GM12872 (cell line): ENCODE measurements at regions not wholly inside any gene's neighbourhood (a gene's known extent, or its start where the extent isn't known, plus 50 kb on each side); places are given as distances from the start of the nearest gene placed in this dataset.

Experiments used
- TF ChIP-seq, protein P1 (sequence below): IDR thresholded peaks from 3 replicates; pipeline ENCODE4 v1.5.1; 2011; ENCODE audit warnings: low read depth, mild to moderate bottlenecking, low read length, moderate library complexity; ENCODE audit not compliant: insufficient read depth

DNA sequence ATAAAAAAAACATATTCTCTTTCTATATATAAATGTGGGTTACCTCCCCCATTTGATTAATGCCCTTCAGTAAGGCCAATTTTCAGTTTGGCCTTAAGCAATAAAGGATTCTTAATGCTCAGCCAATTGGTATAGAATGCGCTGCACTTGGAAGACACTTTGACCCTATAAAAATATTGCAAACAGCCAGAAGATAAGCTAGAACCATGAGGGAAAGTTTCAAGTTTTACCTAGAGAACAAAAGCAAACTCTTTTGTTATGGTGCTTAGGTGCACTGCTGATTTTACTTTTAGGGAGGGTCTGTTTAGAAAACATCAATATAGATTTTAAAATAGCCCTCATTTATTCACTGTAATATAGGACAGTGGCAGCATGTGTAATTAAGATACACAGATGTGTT is 251.6 kb upstream of the SLC16A7 start:
- TF ChIP-seq, protein P1, sequence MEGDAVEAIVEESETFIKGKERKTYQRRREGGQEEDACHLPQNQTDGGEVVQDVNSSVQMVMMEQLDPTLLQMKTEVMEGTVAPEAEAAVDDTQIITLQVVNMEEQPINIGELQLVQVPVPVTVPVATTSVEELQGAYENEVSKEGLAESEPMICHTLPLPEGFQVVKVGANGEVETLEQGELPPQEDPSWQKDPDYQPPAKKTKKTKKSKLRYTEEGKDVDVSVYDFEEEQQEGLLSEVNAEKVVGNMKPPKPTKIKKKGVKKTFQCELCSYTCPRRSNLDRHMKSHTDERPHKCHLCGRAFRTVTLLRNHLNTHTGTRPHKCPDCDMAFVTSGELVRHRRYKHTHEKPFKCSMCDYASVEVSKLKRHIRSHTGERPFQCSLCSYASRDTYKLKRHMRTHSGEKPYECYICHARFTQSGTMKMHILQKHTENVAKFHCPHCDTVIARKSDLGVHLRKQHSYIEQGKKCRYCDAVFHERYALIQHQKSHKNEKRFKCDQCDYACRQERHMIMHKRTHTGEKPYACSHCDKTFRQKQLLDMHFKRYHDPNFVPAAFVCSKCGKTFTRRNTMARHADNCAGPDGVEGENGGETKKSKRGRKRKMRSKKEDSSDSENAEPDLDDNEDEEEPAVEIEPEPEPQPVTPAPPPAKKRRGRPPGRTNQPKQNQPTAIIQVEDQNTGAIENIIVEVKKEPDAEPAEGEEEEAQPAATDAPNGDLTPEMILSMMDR: no peak

DNA sequence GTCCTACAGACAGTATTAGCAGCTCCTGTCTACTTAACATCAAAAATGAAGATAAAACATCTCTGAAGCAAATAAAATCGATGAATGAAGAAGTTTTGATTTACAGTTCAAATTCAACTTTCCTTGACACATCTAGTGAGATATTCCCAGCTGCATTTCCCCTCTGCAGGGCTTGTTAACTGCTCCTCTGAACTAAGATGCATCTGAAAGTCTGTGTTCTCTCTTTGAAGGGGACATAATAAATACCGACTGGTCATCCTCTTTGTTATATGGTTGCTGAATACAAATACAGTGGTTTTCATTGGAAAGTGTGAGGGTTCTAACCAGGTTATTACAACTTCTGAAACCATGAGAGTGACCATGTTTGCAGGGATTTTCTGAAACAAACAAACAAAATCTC is 266.4 kb upstream of the SLC16A7 start:
- TF ChIP-seq, protein P1: no peak

GRCh38 chr12:59322473-59322872 is 273.4 kb upstream of the SLC16A7 start:
- TF ChIP-seq, protein P1: no peak

DNA sequence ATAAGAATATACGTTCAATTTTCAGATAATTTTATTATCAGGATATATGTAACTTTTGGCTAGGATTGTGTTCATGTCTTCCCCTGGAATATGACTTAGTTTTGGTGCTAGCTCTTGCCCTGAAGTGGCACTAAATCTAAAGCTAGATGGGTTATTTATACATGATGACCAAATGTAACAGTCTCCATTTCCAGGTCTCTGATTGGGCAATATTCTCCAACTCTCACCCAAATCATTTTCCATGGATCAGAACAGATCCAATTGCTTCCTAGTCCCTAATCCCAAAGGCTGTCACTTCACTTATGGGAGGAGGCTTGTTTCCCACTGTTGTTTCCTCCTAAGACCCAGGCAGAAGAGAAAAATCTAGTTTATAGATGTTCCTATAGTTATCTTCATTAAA is 274.6 kb upstream of the SLC16A7 start:
- TF ChIP-seq, protein P1: no peak

GRCh38 chr12:59320112-59320511 is 275.7 kb upstream of the SLC16A7 start:
- TF ChIP-seq, protein P1: no peak

DNA sequence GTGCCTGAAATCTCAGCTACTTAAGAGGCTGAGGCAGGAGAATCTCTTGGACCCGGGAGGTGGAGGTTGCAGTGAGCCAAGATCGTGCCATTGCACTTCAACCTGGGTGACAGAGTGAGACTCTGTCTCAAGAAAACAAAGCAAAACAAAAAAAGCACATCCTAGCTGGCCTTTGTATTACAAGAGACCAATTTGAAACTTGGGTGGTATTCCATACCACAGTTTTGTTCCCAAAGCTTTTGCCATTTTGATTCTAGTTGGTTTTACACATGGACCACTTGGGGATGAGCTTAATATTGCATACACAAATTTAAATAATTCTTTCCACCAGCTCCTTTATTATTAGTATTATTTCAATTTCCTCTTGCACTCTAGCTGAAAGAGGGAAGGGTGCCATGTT is 276.9 kb upstream of the SLC16A7 start:
- TF ChIP-seq, protein P1: no peak

DNA sequence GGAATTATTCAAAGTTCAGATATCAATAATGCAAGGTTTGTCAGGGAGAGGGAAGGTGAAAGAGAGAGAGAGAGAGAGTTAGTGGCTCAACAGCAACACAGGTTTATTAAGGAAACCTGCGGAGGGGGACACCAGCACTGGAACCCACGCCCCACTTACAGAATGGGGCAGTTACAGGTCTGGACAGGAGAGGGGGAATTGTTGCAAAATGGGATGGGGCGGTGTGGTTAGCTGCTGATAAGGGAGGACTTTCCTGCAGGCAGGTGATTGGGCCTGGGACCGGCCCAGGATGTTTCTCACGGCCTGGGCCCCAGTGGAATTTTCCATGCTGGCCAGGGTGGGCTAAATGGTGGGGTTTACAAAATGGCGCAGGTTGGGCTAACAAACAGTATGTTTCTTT is 278.2 kb upstream of the SLC16A7 start:
- TF ChIP-seq, protein P1: no peak

DNA sequence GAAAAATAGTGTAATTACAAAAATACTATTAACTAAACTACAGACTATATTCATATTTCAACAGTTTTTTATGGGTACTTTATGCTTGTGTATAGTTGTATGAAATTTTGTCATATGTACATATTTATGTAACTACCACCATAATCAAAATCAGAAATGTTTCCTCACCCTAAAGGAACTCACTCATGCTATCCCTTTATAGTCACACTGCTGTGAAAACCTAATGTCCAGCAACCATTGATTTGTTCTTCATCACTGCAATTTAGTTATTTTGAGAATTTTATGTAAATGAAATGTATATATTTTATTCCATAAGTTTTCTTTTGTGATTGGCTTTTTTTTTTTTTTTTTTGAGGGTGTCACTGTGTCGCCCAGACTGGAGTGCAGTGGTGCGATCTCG is 278.9 kb upstream of the SLC16A7 start:
- TF ChIP-seq, protein P1: no peak
